DMS114 treated with DMSO at 0.1 percent for 48 hours (cell line): ENCODE measurements at regions not wholly inside any gene's neighbourhood (a gene's known extent, or its start where the extent isn't known, plus 50 kb on each side); places are given as distances from the start of the nearest gene placed in this dataset.

Experiments used
- DNase-seq: peaks from one replicate; lab custom pipeline; 2025; ENCODE audit not compliant: unreplicated experiment; lab: John Stamatoyannopoulos, UW

DNA sequence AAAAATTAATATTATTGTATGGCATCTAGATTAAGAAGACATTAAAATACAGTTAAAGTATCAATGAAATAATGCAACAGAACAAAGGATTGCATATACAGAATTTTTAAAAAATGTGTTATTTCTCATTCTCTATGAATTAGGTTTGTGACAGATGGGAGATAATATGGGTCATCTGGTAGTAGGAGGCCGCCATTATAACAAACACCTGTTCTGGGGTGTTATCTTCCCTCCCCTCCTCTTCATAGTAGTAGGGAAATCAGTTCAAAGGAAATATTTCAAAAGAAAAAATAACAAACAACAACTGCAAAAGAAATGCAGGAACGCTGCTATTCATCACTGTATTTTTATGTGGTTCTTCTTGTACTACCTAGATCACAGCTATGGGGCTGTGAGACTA, 187.0 kb upstream of the ATP2B1 start:
- no peak for DNase-seq

DNA sequence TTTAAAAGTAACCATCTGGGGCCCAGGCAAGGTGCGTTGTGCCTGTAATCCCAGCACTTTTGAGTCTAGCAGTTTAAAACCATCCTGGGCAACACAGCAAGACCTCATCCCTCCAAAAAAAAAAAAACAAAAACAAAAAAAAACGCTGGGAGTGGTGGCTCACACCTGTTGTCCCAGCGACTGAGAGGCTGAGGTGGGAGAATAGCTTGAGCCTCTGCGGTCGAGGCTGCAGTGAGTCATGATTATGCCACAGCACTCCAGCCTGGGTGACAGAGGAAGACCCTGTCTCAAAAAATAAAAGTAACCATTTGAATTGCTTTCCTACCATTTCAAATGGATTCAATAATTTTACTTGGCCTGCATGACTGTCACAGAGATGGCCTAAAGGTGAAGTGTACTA, 186.5 kb upstream of the ATP2B1 start:
- DNase-seq: no peak

DNA sequence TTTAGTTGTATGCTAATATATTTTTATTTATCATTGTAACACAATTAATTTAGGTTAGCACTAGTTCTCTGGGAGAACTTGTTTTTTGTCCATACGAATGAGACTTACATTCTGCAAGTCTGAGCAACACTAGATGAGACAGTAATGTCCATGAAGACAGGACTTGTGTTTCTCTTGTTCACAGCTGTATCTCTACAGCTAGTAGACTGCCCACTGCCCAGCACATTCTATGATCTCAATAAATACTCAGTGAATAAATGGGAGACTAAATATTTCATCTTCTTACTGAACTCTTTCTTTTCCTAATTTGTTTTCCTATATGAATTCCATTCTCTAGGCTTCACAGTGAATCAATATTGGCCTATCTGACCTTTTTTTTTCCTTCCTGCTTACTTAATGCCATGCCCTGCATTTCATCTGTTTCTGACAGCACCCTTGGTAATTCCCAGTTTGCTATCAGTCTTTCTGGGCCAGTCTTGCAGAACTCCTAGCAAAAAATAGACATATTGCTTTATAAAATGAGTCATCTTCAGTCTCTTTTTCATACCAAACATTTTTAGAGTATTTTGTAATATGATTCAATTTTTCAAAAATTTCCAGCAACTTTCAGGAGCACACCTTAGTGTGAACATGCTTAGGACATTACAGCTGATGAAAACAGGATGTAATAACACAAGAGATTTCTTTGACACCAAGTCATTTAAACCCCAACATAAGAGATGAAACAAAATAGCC, 185.5 kb upstream of the ATP2B1 start:
- DNase-seq: no peak

DNA sequence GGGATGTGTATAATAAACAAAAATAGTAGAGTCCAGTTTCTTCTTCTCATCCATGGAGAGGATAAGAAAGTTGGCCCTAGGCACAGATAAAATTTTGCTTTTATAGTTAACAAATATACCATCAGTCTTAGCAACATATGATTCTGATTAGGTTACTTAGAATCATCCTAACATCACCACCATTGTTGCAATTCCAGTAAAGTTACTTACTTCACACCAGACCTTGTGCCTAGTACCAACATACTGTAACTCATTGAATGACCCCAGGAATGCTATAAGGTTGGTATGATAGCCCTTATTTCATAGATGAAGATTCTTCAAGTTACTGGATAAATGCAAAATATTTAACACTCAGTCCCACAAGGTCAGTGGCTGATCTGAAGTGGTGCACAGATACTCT, 183.8 kb upstream of the ATP2B1 start:
- no peak for DNase-seq

DNA sequence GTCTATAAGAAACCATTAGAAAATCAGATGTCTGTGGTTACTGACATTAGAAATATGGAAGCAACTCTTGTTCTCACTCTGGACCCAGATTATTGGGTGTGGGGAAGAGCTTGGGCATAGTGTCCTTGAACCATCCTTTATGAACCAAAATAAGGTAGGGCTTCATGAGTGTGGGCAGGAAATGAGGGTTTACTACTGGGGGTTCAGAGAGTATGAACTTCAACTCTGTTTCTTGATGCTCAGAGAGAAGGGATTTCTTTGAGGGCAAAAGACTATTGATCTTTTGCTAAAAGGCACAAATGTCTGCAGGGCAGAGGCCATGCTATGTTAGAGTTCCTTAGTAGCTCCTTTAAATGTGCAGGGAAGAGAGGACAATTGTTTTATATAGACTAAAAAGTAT, 183.3 kb upstream of the ATP2B1 start:
- DNase-seq: no peak

DNA sequence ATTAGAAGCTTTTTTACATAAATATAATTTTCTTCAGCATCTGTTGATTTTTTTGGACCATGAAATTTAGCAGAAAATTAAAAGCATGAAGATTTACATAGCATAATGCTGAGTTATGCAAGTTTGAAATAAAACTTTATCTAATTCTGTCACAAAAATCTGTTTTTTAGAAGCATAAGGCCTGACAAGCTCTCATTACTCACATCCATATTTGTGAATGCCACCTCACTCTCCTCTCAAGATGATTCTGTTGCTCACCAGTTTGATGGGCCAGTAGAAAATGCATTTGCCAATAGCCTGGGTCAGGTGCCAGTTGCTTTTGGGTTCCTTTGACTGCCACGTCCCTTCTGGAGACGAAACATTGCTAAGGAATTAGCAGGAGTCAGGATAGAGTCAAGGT, 181.5 kb upstream of the ATP2B1 start:
- no peak for DNase-seq

DNA sequence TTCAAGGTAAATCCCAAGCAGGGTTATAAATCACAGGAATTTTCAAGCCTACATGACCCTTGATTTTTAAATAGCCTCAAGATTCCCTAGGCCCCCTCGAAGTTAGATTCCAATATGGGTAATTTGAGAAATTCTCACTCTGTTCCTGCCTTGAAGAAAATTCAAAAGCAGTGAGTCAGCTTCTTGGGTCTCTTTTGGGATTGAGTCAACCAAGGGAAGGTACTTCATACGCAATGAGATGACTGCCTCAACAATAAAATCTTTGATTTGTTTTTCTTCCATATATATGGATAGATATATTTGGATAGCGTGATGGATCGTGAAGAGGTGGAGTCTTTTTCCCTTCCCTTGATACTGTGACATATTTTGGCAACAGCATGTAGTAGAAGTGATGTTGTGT, 180.4 kb upstream of the ATP2B1 start:
- no peak for DNase-seq

DNA sequence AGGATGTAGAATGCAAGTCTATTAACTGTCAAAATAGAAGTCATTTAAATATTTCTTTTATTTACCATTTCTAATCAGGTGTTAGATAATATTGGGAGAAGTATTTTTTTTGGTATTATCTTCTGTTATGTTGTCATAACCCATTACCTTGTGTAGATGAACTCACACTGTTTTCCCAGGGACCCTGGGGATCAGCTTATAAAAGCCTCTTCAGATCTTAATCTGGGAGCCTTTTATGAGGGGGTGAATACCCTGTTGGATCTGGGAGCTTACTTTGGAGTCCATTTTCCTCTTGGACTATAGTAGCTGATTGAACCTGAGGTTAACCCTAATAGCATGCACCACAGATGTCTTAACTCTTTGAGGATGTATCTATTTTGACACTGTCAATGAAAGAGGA, 176.3 kb upstream of the ATP2B1 start:
- DNase-seq: no peak

DNA sequence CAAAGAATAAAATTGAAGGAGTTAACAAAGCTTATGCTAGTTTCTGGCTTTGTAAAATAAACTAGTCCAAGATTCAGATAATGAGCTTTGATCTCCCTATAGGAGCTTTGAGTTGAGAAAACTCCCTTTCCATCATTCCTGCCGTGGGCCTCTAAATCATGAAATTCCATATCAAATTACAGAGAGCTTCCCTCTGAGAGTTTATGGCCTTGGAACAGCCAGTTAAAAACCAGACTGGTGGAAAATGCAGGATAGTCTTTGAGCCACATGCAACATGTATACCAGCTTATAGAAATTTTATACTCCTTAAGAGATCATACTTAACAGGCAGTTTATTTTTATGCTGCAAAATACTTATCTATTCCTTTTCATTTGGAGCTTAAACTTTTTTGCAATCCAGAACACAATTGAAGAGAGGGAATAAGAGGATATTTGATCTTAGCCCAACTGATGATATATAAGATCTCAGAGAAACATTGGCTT, 175.8 kb upstream of the ATP2B1 start:
- no peak for DNase-seq

DNA sequence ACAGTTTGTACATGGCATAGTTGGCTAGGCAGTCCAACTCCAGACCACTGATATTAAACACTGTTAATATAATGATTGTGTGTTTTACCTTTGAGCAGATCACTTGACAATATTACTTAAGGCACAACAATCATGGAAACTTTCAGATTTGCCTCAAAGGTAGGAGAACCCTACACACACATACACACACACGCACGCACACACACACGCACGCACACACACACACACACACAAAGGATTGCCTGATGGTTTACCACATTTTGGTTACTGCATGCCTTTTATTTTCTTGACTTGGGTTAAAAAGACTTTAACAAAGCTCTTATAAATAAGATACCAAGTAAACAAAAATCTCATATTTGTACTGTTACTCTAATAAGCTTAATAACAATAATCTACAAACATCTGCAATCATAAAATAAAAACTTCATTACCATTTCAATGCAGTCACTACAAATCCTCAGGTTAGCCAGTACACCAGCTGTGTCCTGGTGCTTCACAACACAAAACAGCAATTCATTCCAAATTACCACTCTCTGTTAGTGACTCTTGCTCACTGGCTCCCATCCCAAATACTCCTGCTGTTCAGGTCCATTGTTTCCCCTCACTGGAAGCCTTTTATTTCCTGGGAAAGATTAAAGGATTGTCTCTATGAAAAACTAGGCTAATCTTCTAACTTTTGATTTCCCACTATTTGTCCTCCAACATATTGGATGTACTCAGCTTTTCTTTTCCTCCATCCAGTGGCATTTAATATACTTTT, 175.2 kb upstream of the ATP2B1 start:
- DNase-seq: no peak

DNA sequence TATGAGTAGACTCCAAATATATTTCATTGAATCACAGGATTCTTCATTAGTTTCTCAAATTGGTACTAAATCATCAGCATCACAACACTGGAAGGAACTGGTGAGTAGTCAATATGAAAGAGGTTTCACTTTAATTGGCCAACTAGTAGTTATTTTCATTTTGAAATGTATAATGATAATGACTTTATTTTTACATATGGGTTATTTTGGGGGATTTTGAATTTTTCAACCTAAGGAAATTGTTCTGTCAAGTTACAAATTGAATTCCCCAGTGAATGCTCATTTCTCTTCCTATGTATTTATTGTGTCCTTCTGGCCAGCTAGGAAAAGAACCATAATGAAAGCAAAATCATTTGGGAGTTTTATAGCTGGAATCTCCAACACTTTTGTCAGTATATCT, 174.2 kb upstream of the ATP2B1 start:
- DNase-seq: no peak

DNA sequence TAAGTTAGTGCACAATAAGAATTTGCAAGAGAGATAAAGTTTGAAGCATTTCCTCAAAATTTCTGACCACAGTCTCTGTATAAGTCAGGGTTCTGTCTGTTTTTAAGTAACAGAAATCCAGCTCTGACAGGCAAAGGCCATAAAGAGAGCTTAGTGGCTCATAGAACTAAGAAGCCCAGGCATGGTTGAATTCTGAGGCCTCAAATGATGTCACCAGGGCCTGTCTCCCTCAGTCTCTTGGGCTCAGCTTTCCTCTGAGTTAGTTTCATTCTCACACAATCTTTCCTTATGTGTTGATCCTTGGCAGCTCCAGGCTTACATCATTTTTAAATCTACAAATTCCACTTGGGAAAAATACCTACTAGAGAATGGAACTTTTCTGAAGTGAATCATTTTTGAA, 173.4 kb upstream of the ATP2B1 start:
- no peak for DNase-seq

DNA sequence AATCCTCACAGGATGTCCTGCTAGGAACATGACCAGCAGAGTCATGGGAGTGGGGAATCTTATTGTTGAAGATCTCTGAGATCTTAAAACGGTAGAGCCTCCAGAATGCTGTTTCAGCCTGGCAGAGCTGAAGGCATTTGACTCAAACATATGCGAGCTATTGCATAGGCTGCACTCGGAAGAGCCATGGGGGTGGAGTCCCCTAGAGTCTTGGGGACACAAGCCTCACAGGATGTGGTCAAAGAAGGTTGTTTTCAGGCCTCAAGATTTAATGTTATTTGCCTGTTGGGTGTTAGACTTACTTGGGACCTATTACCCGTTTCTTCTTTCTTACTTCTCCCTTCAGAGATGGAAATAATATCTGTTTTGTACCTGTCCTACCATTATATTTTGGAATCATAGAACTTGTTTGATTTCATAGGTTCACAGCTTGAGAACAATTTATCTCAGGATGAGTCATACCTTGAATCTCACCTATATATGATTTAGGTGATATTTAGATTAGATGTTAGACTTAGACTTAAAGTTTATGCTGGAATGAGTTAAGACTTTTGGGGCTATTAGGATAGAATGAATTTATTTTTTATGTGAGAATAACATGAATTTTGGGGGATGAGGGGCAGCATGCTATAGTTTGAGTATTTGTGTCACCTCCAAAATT, 172.2 kb upstream of the ATP2B1 start:
- DNase-seq: no peak

DNA sequence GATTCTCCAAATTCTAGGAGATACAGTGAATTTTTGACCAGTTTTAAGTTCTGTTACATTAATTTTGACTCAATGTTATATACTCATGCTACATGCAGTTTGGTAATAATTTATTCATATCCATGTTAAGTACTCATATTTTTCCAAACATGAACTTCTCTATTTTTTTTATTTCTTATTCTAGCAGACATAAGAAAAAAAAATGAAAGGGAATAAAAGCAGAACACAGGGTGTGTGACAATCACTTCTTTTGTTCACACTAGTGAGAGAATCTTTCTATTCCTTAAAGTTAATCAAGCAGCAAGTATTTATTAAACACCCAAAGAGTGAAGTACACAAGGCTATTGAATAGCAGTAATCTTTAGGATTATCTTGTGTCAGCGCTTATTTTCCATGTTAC, 171.1 kb upstream of the ATP2B1 start:
- DNase-seq: no peak

DNA sequence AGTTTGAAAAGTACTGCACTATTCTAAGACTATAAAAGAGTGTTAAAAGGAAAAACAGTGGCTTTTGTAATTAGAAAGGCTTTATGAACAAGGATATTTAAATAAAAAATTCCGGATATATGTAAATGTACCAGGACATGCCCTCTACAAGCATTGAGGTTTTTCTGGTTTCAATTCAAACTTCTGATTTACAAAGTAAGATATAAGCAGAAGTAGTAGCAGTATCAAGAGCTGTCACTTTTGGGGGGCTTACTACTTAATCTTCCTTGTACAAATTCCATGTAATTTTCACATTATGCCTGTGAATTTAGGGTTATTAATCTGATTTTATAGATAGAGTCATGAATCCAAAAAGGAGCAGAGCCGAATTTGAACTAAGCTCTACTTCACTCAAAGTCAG, 170.3 kb upstream of the ATP2B1 start:
- DNase-seq: no peak

DNA sequence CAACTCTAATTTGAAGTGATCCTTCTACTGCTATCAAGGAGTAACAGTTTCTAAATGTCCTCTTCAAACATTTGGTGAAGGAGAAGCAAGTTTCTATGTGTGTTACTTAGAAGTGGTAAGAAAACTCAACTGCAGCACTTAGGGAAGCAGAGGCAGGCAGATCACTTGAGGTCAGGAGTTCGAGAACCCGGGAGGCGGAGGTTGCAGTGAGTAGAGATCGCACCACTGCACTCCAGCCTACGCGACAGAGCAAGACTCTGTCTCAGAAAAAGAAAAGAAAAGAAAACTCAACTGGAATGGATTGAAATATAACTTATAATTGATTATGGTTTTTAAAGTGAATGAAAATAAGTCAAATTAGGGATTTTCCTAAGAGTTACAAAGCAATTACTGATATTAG, 169.7 kb upstream of the ATP2B1 start:
- DNase-seq: no peak

DNA sequence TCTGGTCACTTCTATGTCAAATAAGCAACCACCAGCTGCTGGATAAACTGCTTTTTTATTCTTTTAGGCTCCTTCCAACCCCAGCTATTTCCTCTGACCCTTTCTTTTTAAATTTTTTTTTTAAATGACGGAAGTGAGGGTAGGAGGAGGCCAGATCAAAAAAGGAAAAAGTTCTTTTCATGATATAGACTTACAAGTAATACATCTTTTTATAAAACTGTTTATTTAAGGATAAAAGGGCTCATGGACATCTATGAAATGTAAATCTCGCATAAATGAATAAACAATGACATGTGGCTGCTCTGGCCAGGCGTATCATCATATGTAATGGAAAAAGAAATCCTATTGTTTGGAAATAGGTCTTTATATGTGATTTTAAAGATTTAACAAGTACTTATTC, 169.0 kb upstream of the ATP2B1 start:
- DNase-seq: no peak

DNA sequence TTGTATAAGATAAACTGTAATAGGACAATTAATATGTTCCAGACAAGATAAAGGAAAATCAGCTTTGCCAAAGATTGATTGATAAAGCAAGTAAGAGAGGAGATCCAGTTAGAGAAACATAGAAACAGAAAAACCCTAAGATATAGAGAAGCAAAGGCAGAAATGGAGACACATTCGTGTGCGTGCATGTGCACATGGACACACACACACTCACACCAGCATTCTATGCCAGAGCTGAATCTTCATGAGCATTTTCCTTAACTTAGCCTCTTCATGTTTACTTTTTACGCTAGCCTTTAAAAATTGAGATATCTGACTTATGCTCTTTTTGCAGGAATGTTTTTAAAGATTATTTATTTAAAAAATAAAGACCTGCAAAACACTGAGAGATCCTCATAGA, 168.5 kb upstream of the ATP2B1 start:
- DNase-seq: no peak

DNA sequence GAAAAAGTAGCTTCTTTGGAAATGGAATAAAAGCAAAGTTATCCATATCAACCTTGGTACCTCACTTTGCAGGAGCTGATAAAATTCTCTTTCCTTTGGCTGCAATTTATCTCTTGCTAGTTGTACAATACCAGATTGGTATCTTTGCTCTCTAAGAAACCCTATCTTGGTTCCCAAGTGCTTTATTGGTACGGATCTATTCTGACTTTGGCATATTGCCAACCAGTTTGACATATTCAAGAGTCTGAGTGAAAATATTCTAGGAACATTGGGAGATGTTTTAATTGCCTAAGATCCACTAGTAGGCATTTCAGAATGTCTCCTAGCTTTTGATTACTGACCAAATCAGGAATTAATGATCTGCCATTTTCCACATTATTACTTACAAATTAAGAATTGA, 167.2 kb upstream of the ATP2B1 start:
- no peak for DNase-seq

DNA sequence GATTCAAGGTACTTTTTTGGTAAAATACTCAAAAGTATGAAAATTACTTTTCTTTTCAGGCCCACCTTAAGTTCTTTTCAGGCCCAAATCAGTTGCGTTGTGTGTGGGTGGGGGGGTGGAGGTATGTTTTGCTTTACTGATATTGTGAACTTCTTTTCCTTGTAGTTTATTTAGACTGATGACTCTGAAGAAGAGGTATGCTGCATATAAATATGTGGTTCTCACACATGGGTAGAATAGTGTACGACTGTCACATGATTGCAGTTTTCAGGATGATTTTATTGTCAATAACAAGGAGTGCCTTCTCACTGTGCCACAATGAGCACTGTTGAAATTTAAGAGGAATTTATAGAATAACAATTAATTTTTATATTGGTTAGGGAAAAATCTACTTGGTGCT, 166.6 kb upstream of the ATP2B1 start:
- DNase-seq: no peak

DNA sequence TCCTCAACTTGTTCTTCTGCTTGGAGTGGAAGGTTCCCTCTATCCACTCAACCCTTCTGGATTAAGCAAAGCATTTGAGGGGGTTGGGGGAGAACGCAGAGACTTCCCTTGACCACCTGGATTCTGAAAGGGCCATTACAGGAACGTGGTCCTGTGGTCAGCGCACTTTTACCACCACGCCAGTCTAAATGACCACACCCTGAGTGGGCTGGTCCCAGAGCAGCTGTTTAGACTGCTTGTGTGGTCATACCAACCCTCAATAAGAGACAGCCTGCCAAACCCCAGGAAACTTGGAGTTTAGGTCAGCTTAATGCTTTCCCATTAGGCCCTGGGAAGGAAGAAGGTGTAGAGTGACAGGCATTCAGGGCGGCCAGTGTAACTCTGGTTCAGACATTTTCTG, 165.5 kb upstream of the ATP2B1 start:
- no peak for DNase-seq

DNA sequence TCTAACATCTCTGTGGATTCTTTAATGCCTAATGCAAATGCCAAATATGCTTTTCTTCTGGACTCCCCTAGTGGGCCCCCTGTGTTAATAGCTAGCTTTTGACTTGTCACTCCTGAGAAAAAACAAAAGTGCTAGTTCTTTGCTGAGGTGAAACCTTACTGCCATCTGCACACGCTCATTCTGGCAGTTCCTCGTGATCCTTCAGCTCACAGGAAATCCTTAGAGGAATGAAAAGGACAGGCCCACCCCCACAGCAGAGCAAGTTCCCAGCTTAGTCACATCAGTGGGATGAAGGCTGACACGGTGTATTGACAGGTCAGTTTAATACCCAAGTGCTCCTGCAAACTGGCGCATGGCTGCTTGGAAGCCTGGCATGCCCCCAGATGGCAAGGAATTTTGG, 165.1 kb upstream of the ATP2B1 start:
- no peak for DNase-seq
